ENCODE measurements at regions not wholly inside any gene's neighbourhood (a gene's known extent, or its start where the extent isn't known, plus 50 kb on each side); places are given as distances from the start of the nearest gene placed in this dataset.

DNA sequence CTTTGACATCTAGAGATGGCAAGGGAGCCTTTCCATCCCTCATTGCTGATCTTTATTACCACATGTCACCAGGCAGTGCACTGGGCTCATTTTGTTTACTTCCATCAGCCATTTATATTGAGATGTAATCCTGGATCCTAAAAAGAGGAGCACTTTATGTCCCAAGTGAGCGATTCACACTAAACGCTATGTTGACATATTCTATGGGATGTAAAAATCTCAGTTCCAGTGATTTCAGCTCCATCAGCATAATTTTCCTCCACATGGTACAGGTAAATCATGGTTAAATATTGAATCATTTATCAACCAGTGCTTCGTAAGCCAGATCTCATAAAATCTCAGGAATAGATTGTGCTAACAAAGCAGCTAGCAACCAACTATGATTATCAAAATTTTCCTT lies 634.8 kb upstream of the PLXNA2 start:
- DNase-seq (ENCODE audit: low read depth): no peak
- no peak for TF ChIP-seq CTCF (IDR thresholded peaks at IDR 0.05; ENCODE audit: low read depth, low read length, missing control alignments)
- H3K4me3 ChIP-seq (ENCODE audit: low read depth, low read length): no peak overlapping the region

DNA sequence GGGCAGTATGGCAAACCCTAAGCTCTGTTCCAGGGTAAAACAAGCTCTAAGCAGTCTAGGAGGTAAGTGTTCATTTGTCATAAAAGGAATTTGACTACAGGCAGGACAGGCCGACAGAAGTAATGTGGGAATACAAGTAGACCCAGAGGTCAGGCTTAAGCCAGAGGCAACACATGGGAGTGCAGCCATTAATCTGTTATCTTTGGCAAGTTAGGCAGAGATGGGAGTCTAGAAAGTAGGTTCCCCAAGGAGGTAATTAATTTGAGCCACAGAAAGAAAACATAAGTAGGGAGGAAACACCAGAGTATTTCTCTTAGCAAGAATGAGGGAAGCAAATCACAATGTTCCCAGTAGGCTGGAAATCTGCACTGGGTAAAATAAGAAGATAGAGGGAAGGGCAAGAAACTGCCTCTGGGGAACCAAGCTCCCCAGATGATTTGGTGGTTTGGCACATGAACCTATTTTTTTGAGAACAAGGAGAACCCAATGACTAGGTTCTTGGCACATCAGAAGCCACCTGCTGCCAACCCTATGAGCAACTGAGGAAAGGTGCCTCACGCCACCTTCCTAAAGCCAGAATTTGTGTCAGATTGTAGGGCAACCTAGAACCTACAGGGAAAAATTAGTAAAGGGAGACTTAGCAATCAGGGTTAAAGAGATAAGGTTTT lies 636.4 kb upstream of the PLXNA2 start:
- TF ChIP-seq CTCF (IDR thresholded peaks at IDR 0.05; ENCODE audit: low read depth, low read length, missing control alignments): no peak
- no peak for DNase-seq (ENCODE audit: low read depth)
- no peak overlapping the region for H3K4me3 ChIP-seq (ENCODE audit: low read depth, low read length)

- no peak overlapping the region for H3K4me3 ChIP-seq (ENCODE audit: low read depth, low read length)
- DNase-seq (ENCODE audit: low read depth): no peak
- no peak for TF ChIP-seq CTCF (IDR thresholded peaks at IDR 0.05; ENCODE audit: low read depth, low read length, missing control alignments)
Measured at GRCh38 chr1:208885060-208885459, 640.9 kb upstream of the PLXNA2 start.

- no peak for DNase-seq (ENCODE audit: low read depth)
- H3K4me3 ChIP-seq (ENCODE audit: low read depth, low read length): no peak overlapping the region
- no peak for TF ChIP-seq CTCF (IDR thresholded peaks at IDR 0.05; ENCODE audit: low read depth, low read length, missing control alignments)
Measured at GRCh38 chr1:208885650-208886049, 641.5 kb upstream of the PLXNA2 start.

DNA sequence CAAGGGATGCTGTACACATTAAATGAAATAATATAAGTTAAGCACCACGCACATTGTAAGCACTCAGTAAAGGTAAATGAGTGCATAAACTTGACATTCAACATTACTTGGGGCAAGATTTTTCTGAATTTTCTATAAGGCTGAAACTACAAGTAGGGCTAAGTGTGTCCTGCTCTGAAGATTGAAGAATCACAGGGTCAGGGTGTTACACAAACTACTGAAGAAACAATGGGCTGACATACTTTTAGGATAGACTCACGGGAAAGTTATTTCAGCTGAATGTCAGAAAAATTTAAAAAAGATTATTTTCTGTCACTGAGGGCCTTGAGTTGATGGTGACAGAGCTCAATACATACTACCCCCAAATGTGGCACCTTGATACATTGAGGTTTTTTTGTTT lies 644.2 kb upstream of the PLXNA2 start:
- no peak for DNase-seq (ENCODE audit: low read depth)
- no peak overlapping the region for H3K4me3 ChIP-seq (ENCODE audit: low read depth, low read length)
- no peak for TF ChIP-seq CTCF (IDR thresholded peaks at IDR 0.05; ENCODE audit: low read depth, low read length, missing control alignments)

GRCh38 chr1:208892147-208892546 lies 648.0 kb upstream of the PLXNA2 start:
- DNase-seq (ENCODE audit: low read depth): no peak
- no peak for TF ChIP-seq CTCF (IDR thresholded peaks at IDR 0.05; ENCODE audit: low read depth, low read length, missing control alignments)
- H3K4me3 ChIP-seq (ENCODE audit: low read depth, low read length): no peak overlapping the region

- TF ChIP-seq CTCF (IDR thresholded peaks at IDR 0.05; ENCODE audit: low read depth, low read length, missing control alignments): no peak
- no peak overlapping the region for H3K4me3 ChIP-seq (ENCODE audit: low read depth, low read length)
- DNase-seq (ENCODE audit: low read depth): no peak
Measured at GRCh38 chr1:208893251-208893650, 649.1 kb upstream of the PLXNA2 start.
